ENCODE measurements at regions not wholly inside any gene's neighbourhood (a gene's known extent, or its start where the extent isn't known, plus 50 kb on each side); places are given as distances from the start of the nearest gene placed in this dataset.

DNA sequence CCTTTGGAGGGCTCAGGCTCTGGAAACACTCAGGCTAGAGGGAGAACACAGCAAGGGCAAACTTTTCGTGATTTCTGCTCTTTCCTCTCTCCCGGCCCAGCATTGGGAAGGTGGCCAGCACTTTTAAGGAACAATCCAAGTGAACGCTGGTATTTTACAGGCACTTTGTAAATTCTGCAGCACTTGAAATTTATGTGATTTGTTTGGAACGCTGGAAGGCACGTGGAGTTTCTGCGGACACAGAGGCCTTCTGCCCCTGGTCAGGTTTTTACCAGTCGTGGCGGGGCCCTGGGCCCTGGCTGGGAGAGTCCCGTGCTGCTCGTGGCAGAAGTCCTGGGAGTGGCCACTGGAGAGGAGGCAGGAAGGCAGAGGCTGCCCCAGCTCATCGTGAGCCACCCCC lies 188.6 kb downstream of the ENGASE start:
- TF ChIP-seq CTCF (IDR thresholded peaks at IDR 0.05) (no peak), POLR2AphosphoS5 (IDR thresholded peaks at IDR 0.05; ENCODE audit: low read depth, low read length) (no peak), TCF7L2 (IDR thresholded peaks at IDR 0.05; ENCODE audit: low read depth, low read length) (no peak)
- TF ChIP-seq, protein P1, sequence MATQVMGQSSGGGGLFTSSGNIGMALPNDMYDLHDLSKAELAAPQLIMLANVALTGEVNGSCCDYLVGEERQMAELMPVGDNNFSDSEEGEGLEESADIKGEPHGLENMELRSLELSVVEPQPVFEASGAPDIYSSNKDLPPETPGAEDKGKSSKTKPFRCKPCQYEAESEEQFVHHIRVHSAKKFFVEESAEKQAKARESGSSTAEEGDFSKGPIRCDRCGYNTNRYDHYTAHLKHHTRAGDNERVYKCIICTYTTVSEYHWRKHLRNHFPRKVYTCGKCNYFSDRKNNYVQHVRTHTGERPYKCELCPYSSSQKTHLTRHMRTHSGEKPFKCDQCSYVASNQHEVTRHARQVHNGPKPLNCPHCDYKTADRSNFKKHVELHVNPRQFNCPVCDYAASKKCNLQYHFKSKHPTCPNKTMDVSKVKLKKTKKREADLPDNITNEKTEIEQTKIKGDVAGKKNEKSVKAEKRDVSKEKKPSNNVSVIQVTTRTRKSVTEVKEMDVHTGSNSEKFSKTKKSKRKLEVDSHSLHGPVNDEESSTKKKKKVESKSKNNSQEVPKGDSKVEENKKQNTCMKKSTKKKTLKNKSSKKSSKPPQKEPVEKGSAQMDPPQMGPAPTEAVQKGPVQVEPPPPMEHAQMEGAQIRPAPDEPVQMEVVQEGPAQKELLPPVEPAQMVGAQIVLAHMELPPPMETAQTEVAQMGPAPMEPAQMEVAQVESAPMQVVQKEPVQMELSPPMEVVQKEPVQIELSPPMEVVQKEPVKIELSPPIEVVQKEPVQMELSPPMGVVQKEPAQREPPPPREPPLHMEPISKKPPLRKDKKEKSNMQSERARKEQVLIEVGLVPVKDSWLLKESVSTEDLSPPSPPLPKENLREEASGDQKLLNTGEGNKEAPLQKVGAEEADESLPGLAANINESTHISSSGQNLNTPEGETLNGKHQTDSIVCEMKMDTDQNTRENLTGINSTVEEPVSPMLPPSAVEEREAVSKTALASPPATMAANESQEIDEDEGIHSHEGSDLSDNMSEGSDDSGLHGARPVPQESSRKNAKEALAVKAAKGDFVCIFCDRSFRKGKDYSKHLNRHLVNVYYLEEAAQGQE (IDR thresholded peaks at IDR 0.05; ENCODE audit: insufficient read depth in 1 of 2, low read depth in 2 of 2, low read length in 1 of 2) = no peak
